ENCODE measurements at regions not wholly inside any gene's neighbourhood (a gene's known extent, or its start where the extent isn't known, plus 50 kb on each side); places are given as distances from the start of the nearest gene placed in this dataset.

DNA sequence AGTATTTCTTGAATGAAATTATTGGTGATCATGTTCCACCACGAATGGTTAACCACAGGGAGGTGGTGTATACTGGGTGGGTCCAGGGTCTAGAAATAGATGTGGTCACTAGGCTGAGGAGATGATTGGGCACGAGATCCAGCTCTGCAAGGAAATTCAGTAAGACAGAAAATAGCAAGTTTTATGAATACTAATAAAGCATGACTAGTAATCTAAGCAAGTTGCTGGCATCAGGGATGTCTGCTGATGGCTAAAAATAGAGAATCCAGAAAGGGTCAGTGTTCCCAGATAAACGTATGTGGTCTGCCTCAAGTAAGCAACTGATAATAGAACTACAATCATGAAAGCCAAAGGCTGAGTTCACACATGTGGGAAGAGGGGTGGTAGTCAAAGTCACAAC is 108.3 kb upstream of the FRMD4B start:
- TF ChIP-seq CTCF (IDR thresholded peaks at IDR 0.05) (no peak), EZH2 (IDR thresholded peaks at IDR 0.05) (no peak)

Data from neural progenitor cell (in vitro differentiated cells).